RWPE2 (cell line): ENCODE measurements at regions not wholly inside any gene's neighbourhood (a gene's known extent, or its start where the extent isn't known, plus 50 kb on each side); places are given as distances from the start of the nearest gene placed in this dataset.
"Not testable (repeated sequence)": the region's sequence is repeated elsewhere in the genome, so short reads cannot be mapped to it uniquely, and the experiment has no call there.

Experiments
- ATAC-seq: fragments of 200-7000 bp; cut with Tn5 transposase; 3 replicates; pipeline ENCODE4 v1.9.1; 2021; ENCODE audit warnings: low read depth
- DNase-seq: peaks from one replicate; pipeline ENCODE4 v3.0.0-alpha.2; 2020; ENCODE audit warnings: low spot score
- H3K27ac ChIP-seq: fragments of 450-650 bp; 2 replicates; pipeline ENCODE4 v1.5.1; 2017; ENCODE audit warnings: mild to moderate bottlenecking; ENCODE audit not compliant: poor library complexity, severe bottlenecking
- H3K27me3 ChIP-seq: fragments of 250-450 bp; sonication (Bioruptor Pico); 2 replicates; pipeline ENCODE4 v1.5.1; 2021; ENCODE audit warnings: mild to moderate bottlenecking, moderate library complexity; ENCODE audit not compliant: insufficient read depth, poor library complexity, severe bottlenecking
- H3K36me3 ChIP-seq: fragments of 250-450 bp; sonication (Bioruptor Pico); 2 replicates; pipeline ENCODE4 v1.5.1; 2020; ENCODE audit warnings: low read depth, mild to moderate bottlenecking, moderate library complexity
- H3K4me1 ChIP-seq: fragments of 250-450 bp; sonication (Bioruptor Pico); 2 replicates; pipeline ENCODE4 v1.5.1; 2021; ENCODE audit warnings: mild to moderate bottlenecking, moderate library complexity; ENCODE audit not compliant: insufficient read depth, poor library complexity, severe bottlenecking
- H3K4me3 ChIP-seq: fragments of 250-450 bp; sonication (Bioruptor Pico); 2 replicates; pipeline ENCODE4 v1.5.1; 2021; ENCODE audit warnings: mild to moderate bottlenecking, moderate library complexity; ENCODE audit not compliant: severe bottlenecking
- H3K9me3 ChIP-seq: fragments of 250-450 bp; sonication (Bioruptor Pico); 2 replicates; pipeline ENCODE4 v1.5.1; 2021; ENCODE audit warnings: mild to moderate bottlenecking, moderate library complexity; ENCODE audit not compliant: severe bottlenecking
- CTCF ChIP-seq: fragments of 450-650 bp; IDR thresholded peaks from one replicate; pipeline ENCODE4 v1.5.1; 2017; ENCODE audit warnings: mild to moderate bottlenecking, moderate library complexity; ENCODE audit not compliant: poor library complexity, severe bottlenecking

GRCh38 chr18:47380153-47380552, 128.7 kb upstream of the SKOR2 start:
- no peaks in the 10 kb centered on the region for H3K4me1 ChIP-seq
- H3K27ac ChIP-seq, result no peak overlapping the region
- DNase-seq (no peak), ATAC-seq (no peak)
- H3K9me3 ChIP-seq, result no peaks in the 10 kb centered on the region
- peaks cover 3% of the 10 kb centered on the region for H3K27me3 ChIP-seq
- no peak overlapping the region for H3K4me3 ChIP-seq
- no peaks in the 10 kb centered on the region for H3K36me3 ChIP-seq
- no peak for TF ChIP-seq CTCF

- no peak overlapping the region for H3K27ac ChIP-seq
- TF ChIP-seq CTCF, result no peak
- H3K4me3 ChIP-seq, result no peak overlapping the region
- peaks cover 3% of the 10 kb centered on the region for H3K27me3 ChIP-seq
- DNase-seq (no peak), ATAC-seq (no peak)
- H3K4me1 ChIP-seq, result no peaks in the 10 kb centered on the region
- no peaks in the 10 kb centered on the region for H3K36me3 ChIP-seq
- H3K9me3 ChIP-seq, result no peaks in the 10 kb centered on the region
Observed at GRCh38 chr18:47373465-47373864, 122.0 kb upstream of the SKOR2 start.

- no peak for TF ChIP-seq CTCF
- H3K4me3 ChIP-seq, result no peak overlapping the region
- DNase-seq, result no peak
Observed at GRCh38 chr18:47370052-47370451, 118.6 kb upstream of the SKOR2 start.

GRCh38 chr18:47354061-47354460, 102.6 kb upstream of the SKOR2 start:
- not testable (repeated sequence) for H3K4me1 ChIP-seq, H3K36me3 ChIP-seq, H3K9me3 ChIP-seq, H3K27ac ChIP-seq, H3K4me3 ChIP-seq, ATAC-seq, DNase-seq, H3K27me3 ChIP-seq

More at GRCh38 chr18:47370052-47370451, 118.6 kb upstream of the SKOR2 start:
- no peak for ATAC-seq
- Histone ChIP-seq H3K27ac (no peak overlapping the region), H3K4me1 (no peaks in the 10 kb centered on the region), H3K27me3 (peaks cover 14% of the 10 kb centered on the region), H3K36me3 (no peaks in the 10 kb centered on the region), H3K9me3 (no peaks in the 10 kb centered on the region)

GRCh38 chr18:47346016-47346415, 94.6 kb upstream of the SKOR2 start:
- TF ChIP-seq CTCF, result no peak
- no peak for ATAC-seq
- no peak overlapping the region for H3K27ac ChIP-seq

More at GRCh38 chr18:47346016-47346415, 94.6 kb upstream of the SKOR2 start:
- no peak for DNase-seq
- Histone ChIP-seq H3K9me3 (no peaks in the 10 kb centered on the region), H3K27me3 (peaks cover 3% of the 10 kb centered on the region), H3K4me1 (no peaks in the 10 kb centered on the region), H3K36me3 (no peaks in the 10 kb centered on the region), H3K4me3 (no peak overlapping the region)
